Upper lobe of right lung (tissue), 1 donor: ENCODE measurements at regions not wholly inside any gene's neighbourhood (a gene's known extent, or its start where the extent isn't known, plus 50 kb on each side); places are given as distances from the start of the nearest gene placed in this dataset.

Experiments
- ATAC-seq: fragments of 200-7000 bp; cut with Tn5 transposase; one replicate; pipeline ENCODE4 v1.9.1; 2020; ENCODE audit warnings: mild to moderate bottlenecking, moderate library complexity
- DNase-seq: peaks from one replicate; pipeline ENCODE4 v3.0.0-alpha.2; 2020
- H3K27ac ChIP-seq: fragments of 200-600 bp; one replicate; pipeline ENCODE4 v1.8.0; 2022
- H3K27me3 ChIP-seq: fragments of 200-600 bp; one replicate; pipeline ENCODE4 v1.8.0; 2022; ENCODE audit warnings: mild to moderate bottlenecking
- H3K36me3 ChIP-seq: fragments of 200-600 bp; one replicate; pipeline ENCODE4 v1.8.0; 2022
- H3K4me1 ChIP-seq: fragments of 200-600 bp; one replicate; pipeline ENCODE4 v1.8.0; 2022
- H3K4me3 ChIP-seq: fragments of 200-600 bp; one replicate; pipeline ENCODE4 v1.8.0; 2022; ENCODE audit warnings: mild to moderate bottlenecking
- H3K9me3 ChIP-seq: fragments of 200-600 bp; one replicate; pipeline ENCODE4 v1.8.0; 2022
- intact Hi-C: fragments of 100-400 bp; cut with DNase I; formaldehyde crosslinking; loops from one replicate; pipeline ENCODE4 v1.11.0; 2022
- TF ChIP-seq, protein P1 (sequence below): fragments of 200-600 bp; IDR thresholded peaks from one replicate; pipeline ENCODE4 v1.8.0; 2022; ENCODE audit warnings: antibody characterized with exemption
- donor health status: DM: no; HTN: yes; CAD: no; lungs with severe emphysema.

- TF ChIP-seq, protein P1, sequence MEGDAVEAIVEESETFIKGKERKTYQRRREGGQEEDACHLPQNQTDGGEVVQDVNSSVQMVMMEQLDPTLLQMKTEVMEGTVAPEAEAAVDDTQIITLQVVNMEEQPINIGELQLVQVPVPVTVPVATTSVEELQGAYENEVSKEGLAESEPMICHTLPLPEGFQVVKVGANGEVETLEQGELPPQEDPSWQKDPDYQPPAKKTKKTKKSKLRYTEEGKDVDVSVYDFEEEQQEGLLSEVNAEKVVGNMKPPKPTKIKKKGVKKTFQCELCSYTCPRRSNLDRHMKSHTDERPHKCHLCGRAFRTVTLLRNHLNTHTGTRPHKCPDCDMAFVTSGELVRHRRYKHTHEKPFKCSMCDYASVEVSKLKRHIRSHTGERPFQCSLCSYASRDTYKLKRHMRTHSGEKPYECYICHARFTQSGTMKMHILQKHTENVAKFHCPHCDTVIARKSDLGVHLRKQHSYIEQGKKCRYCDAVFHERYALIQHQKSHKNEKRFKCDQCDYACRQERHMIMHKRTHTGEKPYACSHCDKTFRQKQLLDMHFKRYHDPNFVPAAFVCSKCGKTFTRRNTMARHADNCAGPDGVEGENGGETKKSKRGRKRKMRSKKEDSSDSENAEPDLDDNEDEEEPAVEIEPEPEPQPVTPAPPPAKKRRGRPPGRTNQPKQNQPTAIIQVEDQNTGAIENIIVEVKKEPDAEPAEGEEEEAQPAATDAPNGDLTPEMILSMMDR, result no peak
- Histone ChIP-seq H3K36me3 (peaks cover 6% of the 10 kb centered on the region), H3K27ac (no peak overlapping the region), H3K27me3 (no peaks in the 10 kb centered on the region), H3K4me3 (no peak overlapping the region), H3K4me1 (peaks cover 11% of the 10 kb centered on the region), H3K9me3 (no peaks in the 10 kb centered on the region)
- intact Hi-C loops, result no loop called here
- no peak for DNase-seq
- no peak for ATAC-seq
Observed at GRCh38 chrX:10104958-10105658, 51.7 kb upstream of the CLCN4 start.

GRCh38 chrX:10106806-10107205 is 50.0 kb upstream of the CLCN4 start:
- Histone ChIP-seq H3K27ac (peak overlapping the region; percentile 24), H3K36me3 (no peaks in the 10 kb centered on the region), H3K27me3 (no peaks in the 10 kb centered on the region), H3K4me3 (no peak overlapping the region), H3K9me3 (no peaks in the 10 kb centered on the region), H3K4me1 (peaks cover 11% of the 10 kb centered on the region)
- intact Hi-C loops, result no loop called here
- TF ChIP-seq, protein P1, result no peak
- DNase-seq (no peak), ATAC-seq (no peak)
